H1 (cell line): ENCODE measurements at regions not wholly inside any gene's neighbourhood (a gene's known extent, or its start where the extent isn't known, plus 50 kb on each side); places are given as distances from the start of the nearest gene placed in this dataset.

Experiments used
- CTCF ChIA-PET: fragments of 300-600 bp; sonication (Branson Sonifier 250); formaldehyde crosslinking; loops from one replicate; lab custom pipeline; 2021; ENCODE audit not compliant: partially characterized antibody; lab: Charles Lee
- POLR2A ChIA-PET: fragments of 300-600 bp; sonication (Branson Sonifier 250); formaldehyde crosslinking; loops from one replicate; lab custom pipeline; 2021; ENCODE audit warnings: inconsistent platforms; ENCODE audit not compliant: partially characterized antibody; lab: Charles Lee
- DNase-seq, 2 experiments: peaks; one replicate each; pipeline versions ENCODE4 v3.0.0 to v3.0.0-alpha.2; 2010 to 2022; ENCODE audit warnings: low spot score in 2 of 2, low read depth in 1 of 2, mixed read lengths in 1 of 2
- FAIRE-seq: peaks from 2 replicates; lab custom pipeline; 2011; peaks lifted over from hg19 to GRCh38; lab: Jason Lieb, UNC
- H2AFZ ChIP-seq: 2 replicates; pipeline ENCODE4 v1.8.1; 2012; ENCODE audit warnings: low read length, inconsistent platforms
- H2AK5ac ChIP-seq: 2 replicates; pipeline ENCODE4 v1.6.1; 2013; ENCODE audit warnings: low read depth, low read length
- H2BK120ac ChIP-seq: replicated peaks from 2 replicates; pipeline ENCODE3; 2013; ENCODE audit warnings: low read depth, low read length, inconsistent platforms
- H2BK12ac ChIP-seq: 2 replicates; pipeline ENCODE4 v1.6.1; 2013; ENCODE audit warnings: low read depth, low read length
- H2BK15ac ChIP-seq: 2 replicates; pipeline ENCODE4 v1.6.1; 2013; ENCODE audit warnings: low read length
- H2BK20ac ChIP-seq: 2 replicates; pipeline ENCODE4 v1.6.1; 2013; ENCODE audit warnings: low read length
- H2BK5ac ChIP-seq: 2 replicates; pipeline ENCODE4 v1.6.1; 2013; ENCODE audit warnings: low read depth, low read length
- H3K14ac ChIP-seq: 2 replicates; pipeline ENCODE4 v1.6.1; 2013; ENCODE audit warnings: inconsistent platforms; ENCODE audit not compliant: insufficient read length
- H3K18ac ChIP-seq: 2 replicates; pipeline ENCODE4 v1.6.1; 2013; ENCODE audit warnings: low read length; ENCODE audit errors: extremely low read depth
- H3K23ac ChIP-seq: 2 replicates; pipeline ENCODE4 v1.6.1; 2013; ENCODE audit warnings: inconsistent platforms; ENCODE audit not compliant: insufficient read length
- H3K23me2 ChIP-seq: 2 replicates; pipeline ENCODE4 v1.6.1; 2013; ENCODE audit warnings: low read depth, low read length
- H3K27ac ChIP-seq: 2 replicates; pipeline ENCODE4 v1.6.1; 2011; ENCODE audit warnings: low read depth, low read length, inconsistent platforms
- H3K27me3 ChIP-seq, 4 experiments: replicated peaks in 1 of 4; 1 replicate in 1 of 4; 2 replicates in 3 of 4; pipeline versions ENCODE4 v1.6.1 to v1.8.1; 2011 to 2013; ENCODE audit warnings: low read length in 3 of 4, mild to moderate bottlenecking in 3 of 4, inconsistent platforms in 2 of 4, mixed read lengths in 2 of 4, moderate library complexity in 1 of 4; ENCODE audit not compliant: control insufficient read depth in 3 of 4, insufficient read depth in 3 of 4; ENCODE audit errors: extremely low read depth in 1 of 4
- H3K36me3 ChIP-seq, 4 experiments: 2 replicates each; pipeline versions ENCODE4 v1.6.1 to v1.8.1; 2011 to 2013; ENCODE audit warnings: mild to moderate bottlenecking in 4 of 4, low read length in 3 of 4, moderate library complexity in 2 of 4, control low read depth in 1 of 4, inconsistent platforms in 1 of 4; ENCODE audit not compliant: insufficient read depth in 4 of 4, control insufficient read depth in 2 of 4
- H3K4ac ChIP-seq: replicated peaks from 2 replicates; pipeline ENCODE3; 2013; ENCODE audit warnings: low read length, low read depth, mixed read lengths, inconsistent platforms; ENCODE audit not compliant: insufficient read length
- H3K4me1 ChIP-seq, 4 experiments: replicated peaks in 1 of 4; 1 replicate in 1 of 4; 2 replicates in 3 of 4; pipeline versions ENCODE4 v1.6.1 to v1.8.1; 2011 to 2013; ENCODE audit warnings: low read length in 3 of 4, inconsistent platforms in 2 of 4, mixed read lengths in 1 of 4; ENCODE audit not compliant: insufficient read depth in 4 of 4, control insufficient read depth in 3 of 4
- H3K4me2 ChIP-seq, 2 experiments: 2 replicates each; pipeline versions ENCODE4 v1.6.1 to v1.8.1; 2011 to 2013; ENCODE audit warnings: low read depth in 2 of 2, low read length in 2 of 2, control low read depth in 1 of 2, inconsistent platforms in 1 of 2, mild to moderate bottlenecking in 1 of 2; ENCODE audit not compliant: insufficient read depth in 1 of 2
- H3K4me3 ChIP-seq, 4 experiments: fragments of 200-600, 300-600 bp in 1 of 4; sonication (generic), shearing (Covaris generic), sonication (Bioruptor Twin) in 1 of 4; 2 replicates each; pipeline versions ENCODE4 v1.5.1 to v1.8.1; 2011 to 2016; ENCODE audit warnings: low read length in 4 of 4, low read depth in 3 of 4, control low read depth in 2 of 4, inconsistent platforms in 2 of 4, mild to moderate bottlenecking in 2 of 4, mixed read lengths in 1 of 4, moderate library complexity in 1 of 4; ENCODE audit not compliant: insufficient read depth in 2 of 4; ENCODE audit errors: extremely low read depth in 1 of 4
- H3K56ac ChIP-seq: replicated peaks from 2 replicates; pipeline ENCODE3; 2013; ENCODE audit warnings: low read depth, mild to moderate bottlenecking, mixed read lengths, low read length, inconsistent platforms; ENCODE audit not compliant: insufficient read length
- H3K79me1 ChIP-seq: 2 replicates; pipeline ENCODE4 v1.6.1; 2013; ENCODE audit warnings: low read depth, low read length, control low read depth
- H3K79me2 ChIP-seq, 2 experiments: 2 replicates each; pipeline versions ENCODE4 v1.6.1 to v1.8.1; 2012 to 2013; ENCODE audit warnings: low read length in 2 of 2, mild to moderate bottlenecking in 2 of 2, inconsistent platforms in 1 of 2; ENCODE audit not compliant: insufficient read depth in 2 of 2, control insufficient read depth in 1 of 2
- H3K9ac ChIP-seq, 4 experiments: replicated peaks in 1 of 4; 1 replicate in 1 of 4; 2 replicates in 3 of 4; pipeline versions ENCODE4 v1.6.1 to v1.8.1; 2011 to 2013; ENCODE audit warnings: low read depth in 3 of 4, low read length in 3 of 4, control low read depth in 2 of 4, mild to moderate bottlenecking in 2 of 4, moderate library complexity in 2 of 4, inconsistent platforms in 1 of 4; ENCODE audit errors: extremely low read depth in 1 of 4
- H3K9me3 ChIP-seq, 2 experiments: 2 replicates each; pipeline versions ENCODE4 v1.6.1 to v1.8.1; 2012 to 2013; ENCODE audit warnings: mild to moderate bottlenecking in 2 of 2, moderate library complexity in 2 of 2, control low read depth in 1 of 2, inconsistent platforms in 1 of 2, low read depth in 1 of 2, low read length in 1 of 2, mixed read lengths in 1 of 2; ENCODE audit not compliant: insufficient read depth in 2 of 2
- H4K20me1 ChIP-seq, 2 experiments: replicated peaks in 1 of 2; 2 replicates each; pipeline versions ENCODE3 to v1.8.1; 2011 to 2013; ENCODE audit warnings: inconsistent platforms in 2 of 2, low read length in 2 of 2, mild to moderate bottlenecking in 1 of 2; ENCODE audit not compliant: insufficient read depth in 2 of 2, control insufficient read depth in 1 of 2
- H4K5ac ChIP-seq: 2 replicates; pipeline ENCODE4 v1.6.1; 2013; ENCODE audit warnings: low read length, low read depth, mixed read lengths, inconsistent platforms; ENCODE audit not compliant: insufficient read length
- H4K8ac ChIP-seq: 2 replicates; pipeline ENCODE4 v1.8.0; 2013; ENCODE audit warnings: mild to moderate bottlenecking, moderate library complexity, low read length, inconsistent platforms; ENCODE audit not compliant: insufficient read depth; ENCODE audit errors: extremely low read depth
- H4K91ac ChIP-seq: replicated peaks from 2 replicates; pipeline ENCODE3; 2013; ENCODE audit warnings: low read length, mixed read lengths, inconsistent platforms; ENCODE audit not compliant: insufficient read length
- BRCA1 ChIP-seq: IDR thresholded peaks from 2 replicates; pipeline ENCODE4 v1.6.1; 2012; ENCODE audit warnings: low read depth, low read length, improper control_type of control experiment
- CEBPB ChIP-seq: IDR thresholded peaks from 2 replicates; pipeline ENCODE4 v1.6.1; 2012; ENCODE audit warnings: low read depth, low read length
- GTF2F1 ChIP-seq: IDR thresholded peaks from 2 replicates; pipeline ENCODE4 v1.6.1; 2012; ENCODE audit warnings: low read depth, low read length, improper control_type of control experiment, borderline replicate concordance
- RNF2 ChIP-seq: fragments of 200-900, 300-1000 bp; sonication (generic); IDR thresholded peaks from 2 replicates; pipeline ENCODE4 v1.7.1; 2016; ENCODE audit warnings: borderline replicate concordance, low read depth, mild to moderate bottlenecking, antibody characterized with exemption, low read length; ENCODE audit not compliant: poor library complexity, severe bottlenecking; ENCODE audit errors: missing control alignments
- SIRT6 ChIP-seq: IDR thresholded peaks from one replicate; pipeline ENCODE4 v1.7.1; 2012; ENCODE audit warnings: low read length, inconsistent platforms
- SP1 ChIP-seq: IDR thresholded peaks from 2 replicates; pipeline ENCODE4 v1.6.1; 2011; ENCODE audit warnings: low read depth, low read length
- SP4 ChIP-seq: IDR thresholded peaks from 2 replicates; pipeline ENCODE4 v1.6.1; 2012; ENCODE audit warnings: low read length, inconsistent platforms
- SUZ12 ChIP-seq: fragments of 200-600 bp; sonication (generic); IDR thresholded peaks from 2 replicates; pipeline ENCODE4 v1.6.1; 2012; ENCODE audit warnings: mild to moderate bottlenecking, inconsistent platforms, low read length, moderate library complexity, mixed read lengths
- ZNF274 ChIP-seq: IDR thresholded peaks from 2 replicates; pipeline ENCODE4 v1.7.0; 2012; ENCODE audit warnings: low read length, borderline replicate concordance; ENCODE audit errors: extremely low read depth
- WGBS, 2 experiments: shearing (Covaris generic) in 1 of 2; methylation state at CpG; one replicate each; pipeline versions ENCODE4 v1.1.6 to v1.1.7; 2013 to 2015; ENCODE audit warnings: low lambda C conversion rate in 2 of 2, mixed read lengths in 2 of 2, inconsistent platforms in 1 of 2, low coverage in 1 of 2, missing lambda C conversion rate in 1 of 2; ENCODE audit not compliant: insufficient replicate concordance in 2 of 2, insufficient coverage in 1 of 2, insufficient read length in 1 of 2; ENCODE audit errors: extremely low coverage in 1 of 2, missing lambda C conversion rate in 1 of 2; 5-methylcytosine and 5-hydroxymethylcytosine counted together

GRCh38 chr10:47077941-47078340 is 166.7 kb downstream of the PTPN20 start:
- POLR2A ChIA-PET: no interaction called here
- Histone ChIP-seq H4K91ac (no peak overlapping the region), H2BK120ac (no peak overlapping the region), H3K36me3 (no peaks in the 10 kb centered on the region), H3K23ac (no peak overlapping the region), H4K5ac (no peak overlapping the region), H3K4me2 (no peak overlapping the region), H2BK5ac (no peak overlapping the region), H3K27me3 (no peaks in the 10 kb centered on the region), H2BK15ac (no peak overlapping the region), H4K20me1 (no peaks in the 10 kb centered on the region), H2BK20ac (no peak overlapping the region), H2AK5ac (no peak overlapping the region), H3K4me3 (no peak overlapping the region), H3K56ac (no peak overlapping the region), H3K18ac (no peak overlapping the region), H3K14ac (no peak overlapping the region), H3K79me2 (no peaks in the 10 kb centered on the region), H3K4ac (no peak overlapping the region), H3K27ac (no peak overlapping the region), H3K79me1 (no peaks in the 10 kb centered on the region), H3K4me1 (no peaks in the 10 kb centered on the region), H3K23me2 (no peaks in the 10 kb centered on the region), H3K9ac (no peak overlapping the region), H2AFZ (no peak overlapping the region), H4K8ac (no peak overlapping the region), H3K9me3 (no peaks in the 10 kb centered on the region), H2BK12ac (no peak overlapping the region)
- no peak for TF ChIP-seq RNF2
- no peak for TF ChIP-seq SUZ12
- no peak for TF ChIP-seq CEBPB
- no peak for TF ChIP-seq ZNF274
- TF ChIP-seq SP1: no peak
- TF ChIP-seq GTF2F1: no peak
- TF ChIP-seq SP4: no peak
- no peak for TF ChIP-seq BRCA1
- TF ChIP-seq SIRT6: no peak
- 96% methylated on average over 8 of the region's 8 CpGs; no CpG with 5 or more reads in 1 of the 2 experiments for WGBS, 2 experiments
- no peak for FAIRE-seq
- CTCF ChIA-PET: interaction anchor here (1.4 to 1.7 kb wide), 2 partner anchors 28 to 234 kb away, joined by 3 to 4 read pairs; no protein-coding TSS in a partner anchor
- DNase-seq: no peak
